K562 (cell line): ENCODE measurements at regions not wholly inside any gene's neighbourhood (a gene's known extent, or its start where the extent isn't known, plus 50 kb on each side); places are given as distances from the start of the nearest gene placed in this dataset.

Experiments used
- ATAC-seq: fragments of 200-7000 bp; cut with Tn5 transposase; 3 replicates; pipeline ENCODE4 v1.9.1; 2020; ENCODE audit warnings: moderate library complexity
- BruUV-seq: library from RNA; stranded (reverse); fragments of 400-500 nt; replicated peaks from 2 replicates; lab custom pipeline; 2021; lab: Mats Ljungman, UMichigan
- CTCF ChIA-PET: fragments of 300-600 bp; formaldehyde crosslinking; extraction: SDS; loops from one replicate; lab custom pipeline; 2021; ENCODE audit warnings: low intra/inter-chr PET ratio; lab: Yijun Ruan, JAX
- POLR2A ChIA-PET: fragments of 300-600, 350-650 bp; sonication (Branson Sonifier 250); formaldehyde crosslinking; extraction: SDS; loops from one replicate; lab custom pipeline; 2021; ENCODE audit warnings: antibody characterized with exemption, inconsistent platforms; lab: Yijun Ruan, JAX
- DNase-seq, 4 experiments: peaks; one replicate each; pipeline versions ENCODE4 v3.0.0 to v3.0.0-alpha.2; 2011 to 2018; ENCODE audit warnings: low spot score in 3 of 4, mixed read lengths in 3 of 4; ENCODE audit errors: extremely low read depth in 1 of 4
- FAIRE-seq: peaks from 2 replicates; lab custom pipeline; 2011; peaks lifted over from hg19 to GRCh38; lab: Jason Lieb, UNC
- H2AFZ ChIP-seq: 2 replicates; pipeline ENCODE4 v1.6.0; 2011; ENCODE audit warnings: low read depth, low read length, control low read depth, inconsistent platforms
- H3K27ac ChIP-seq: fragments of 200-600 bp; 3 replicates; pipeline ENCODE4 v1.8.0; 2011; ENCODE audit warnings: low read depth, mild to moderate bottlenecking, control low read depth, inconsistent platforms, low read length, moderate library complexity, mixed read lengths; ENCODE audit errors: extremely low read depth
- H3K27me3 ChIP-seq, 2 experiments: fragments of 300-600 bp in 1 of 2; 2 replicates in 1 of 2; 3 replicates in 1 of 2; pipeline versions ENCODE4 v1.6.0 to v1.8.0; 2011; ENCODE audit warnings: inconsistent platforms in 2 of 2, low read length in 2 of 2, mild to moderate bottlenecking in 1 of 2, mixed read lengths in 1 of 2, moderate library complexity in 1 of 2; ENCODE audit not compliant: control insufficient read depth in 2 of 2, insufficient read depth in 2 of 2
- H3K36me3 ChIP-seq: fragments of 300-600 bp; 3 replicates; pipeline ENCODE4 v1.8.0; 2011; ENCODE audit warnings: mild to moderate bottlenecking, low read length, inconsistent platforms; ENCODE audit not compliant: control insufficient read depth, insufficient read depth
- H3K4me1 ChIP-seq, 2 experiments: fragments of 200-600 bp in 1 of 2; replicated peaks in 1 of 2; 2 replicates in 1 of 2; 3 replicates in 1 of 2; pipeline versions ENCODE4 v1.5.1 to v1.8.0; 2011; ENCODE audit warnings: inconsistent platforms in 2 of 2, low read length in 2 of 2, mild to moderate bottlenecking in 1 of 2, mixed read lengths in 1 of 2, moderate library complexity in 1 of 2; ENCODE audit not compliant: control insufficient read depth in 2 of 2, insufficient read depth in 2 of 2
- H3K4me2 ChIP-seq: 2 replicates; pipeline ENCODE4 v1.6.1; 2011; ENCODE audit warnings: low read length, control low read depth, inconsistent platforms, mixed read lengths; ENCODE audit not compliant: insufficient read depth
- H3K4me3 ChIP-seq: fragments of 200-600 bp; sonication (generic), shearing (Covaris generic); 2 replicates; pipeline ENCODE4 v1.5.1; 2016; ENCODE audit warnings: control low read depth, inconsistent platforms
- H3K79me2 ChIP-seq: fragments of 200-600 bp; 3 replicates; pipeline ENCODE4 v1.8.0; 2011; ENCODE audit warnings: low read length, inconsistent platforms; ENCODE audit not compliant: control insufficient read depth, insufficient read depth
- H3K9ac ChIP-seq, 2 experiments: 2 replicates each; pipeline versions ENCODE4 v1.6.0 to v1.6.1; 2011; ENCODE audit warnings: low read depth in 2 of 2, low read length in 2 of 2, control low read depth in 1 of 2, inconsistent platforms in 1 of 2, mild to moderate bottlenecking in 1 of 2, mixed read lengths in 1 of 2; ENCODE audit not compliant: insufficient read depth in 1 of 2
- H3K9me1 ChIP-seq: one replicate; pipeline ENCODE4 v1.6.0; 2011; ENCODE audit warnings: inconsistent platforms, mild to moderate bottlenecking, low read length, moderate library complexity; ENCODE audit not compliant: control insufficient read depth, insufficient read depth
- H3K9me3 ChIP-seq: replicated peaks from 2 replicates; pipeline ENCODE4 v1.5.1; 2011; ENCODE audit warnings: low read depth, low read length, inconsistent platforms; ENCODE audit not compliant: control insufficient read depth, insufficient read depth
- H4K20me1 ChIP-seq: replicated peaks from 2 replicates; pipeline ENCODE4 v1.6.1; 2011; ENCODE audit warnings: low read length, inconsistent platforms, mixed read lengths; ENCODE audit not compliant: control insufficient read depth, insufficient read depth
- CEBPG ChIP-seq, 3 experiments: fragments of 200-800 bp in 1 of 3; sonication (Bioruptor generic) in 1 of 3; sonication (generic) in 1 of 3; formaldehyde crosslinking in 1 of 3; IDR thresholded peaks in 2 of 3; conservative IDR thresholded peaks in 1 of 3; 2 replicates each; pipeline versions ENCODE4 v1.6.1 to v1.8.0; 2016 to 2022; ENCODE audit warnings: missing compliant biosample characterization in 2 of 3, missing genetic modification characterization in 2 of 3, mild to moderate bottlenecking in 1 of 3, missing genetic modification reagents in 1 of 3
- CTCF ChIP-seq, 3 experiments: IDR thresholded peaks in 2 of 3; conservative IDR thresholded peaks in 1 of 3; 2 replicates each; pipeline ENCODE4 v1.5.1; 2011 to 2012; ENCODE audit warnings: low read length in 3 of 3, mild to moderate bottlenecking in 3 of 3, control low read depth in 2 of 3, improper control_type of control experiment in 1 of 3, inconsistent platforms in 1 of 3, low read depth in 1 of 3, mixed read lengths in 1 of 3, moderate library complexity in 1 of 3; ENCODE audit not compliant: insufficient read depth in 2 of 3
- JUND ChIP-seq, 2 experiments: IDR thresholded peaks; 2 replicates in 1 of 2; 3 replicates in 1 of 2; pipeline ENCODE4 v1.6.1; 2011; ENCODE audit warnings: borderline replicate concordance in 2 of 2, low read depth in 2 of 2, low read length in 2 of 2, improper control_type of control experiment in 1 of 2, missing biosample characterization in 1 of 2, missing genetic modification characterization in 1 of 2, missing genetic modification reagents in 1 of 2
- OTX1 ChIP-seq: fragments of 450-650 bp; formaldehyde crosslinking; IDR thresholded peaks from 2 replicates; pipeline ENCODE4 v1.4.0; 2022; ENCODE audit warnings: mild to moderate bottlenecking
- POLR2G ChIP-seq: fragments of 200-400 bp; formaldehyde crosslinking; IDR thresholded peaks from 2 replicates; pipeline ENCODE4 v1.6.1; 2017; ENCODE audit warnings: low read depth, mild to moderate bottlenecking, antibody characterized with exemption, low read length, moderate library complexity
- STAT5A ChIP-seq: IDR thresholded peaks from 2 replicates; pipeline ENCODE4 v1.6.1; 2012; ENCODE audit warnings: low read length, inconsistent platforms, borderline replicate concordance
- TEAD2 ChIP-seq: fragments of 450-650 bp; IDR thresholded peaks from 2 replicates; pipeline ENCODE4 v1.6.1; 2016; ENCODE audit warnings: missing genetic modification characterization, control low read depth, missing compliant biosample characterization
- TRIM24 ChIP-seq, 2 experiments: fragments of 450-650 bp; IDR thresholded peaks; 2 replicates each; pipeline ENCODE4 v1.6.1; 2016
- ZNF217 ChIP-seq: sonication (generic); formaldehyde crosslinking; IDR thresholded peaks from 2 replicates; pipeline ENCODE4 v1.8.0; 2022; ENCODE audit warnings: mild to moderate bottlenecking, missing genetic modification reagents
- ZNF23 ChIP-seq: fragments of 250-450 bp; sonication (Bioruptor Pico); IDR thresholded peaks from 2 replicates; pipeline ENCODE4 v1.4.0; 2020; ENCODE audit warnings: mild to moderate bottlenecking
- ZNF232 ChIP-seq: sonication (generic); formaldehyde crosslinking; IDR thresholded peaks from 2 replicates; pipeline ENCODE4 v1.8.0; 2022; ENCODE audit warnings: mild to moderate bottlenecking, missing genetic modification reagents
- WGBS: fragments of 100-300 bp; shearing (Covaris generic); methylation state at CpG from one replicate; pipeline ENCODE4 v1.1.6; 2016; ENCODE audit warnings: low coverage, mixed read lengths; ENCODE audit not compliant: insufficient coverage; ENCODE audit errors: missing lambda C conversion rate; 5-methylcytosine and 5-hydroxymethylcytosine counted together
- in situ Hi-C: fragments of 300-500 bp; cut with MboI; formaldehyde crosslinking; loops from 4 replicates; pipeline ENCODE4 v1.15.0; 2018; ENCODE audit warnings: inconsistent platforms, mixed read lengths
- intact Hi-C: fragments of 100-400 bp; cut with micrococcal nuclease; formaldehyde crosslinking; loops from 2 replicates; pipeline ENCODE4 v1.14.2; 2022

- H3K36me3 ChIP-seq, result no peaks in the 10 kb centered on the region
- TF ChIP-seq CTCF (IDR thresholded peaks at IDR 0.05 in 2 of 3, conservative IDR thresholded peaks at IDR 0.05 in 1 of 3; ENCODE audit: insufficient read depth in 2 of 3, low read depth in 1 of 3, low read length in 3 of 3) (peak in 1 of 3 experiments; percentile 20; a peak in 1 of 6 replicates), ZNF217 (CRISPR knock-in tag) (no peak)
- no peaks in the 10 kb centered on the region for H3K79me2 ChIP-seq
- no peaks in the 10 kb centered on the region; a peak in 1 of 5 replicates for H3K4me1 ChIP-seq
- ChIA-PET POLR2A (no interaction called here), CTCF (no interaction called here)
- no peaks in the 10 kb centered on the region for H3K9me3 ChIP-seq
- H3K27ac ChIP-seq, result no peak overlapping the region
- H2AFZ ChIP-seq, result no peak overlapping the region
- BruUV-seq, result no TSS peak
- no peaks in the 10 kb centered on the region for H3K27me3 ChIP-seq
- in situ Hi-C loops (no loop called here), intact Hi-C loops (no loop called here)
- H3K9ac ChIP-seq, result no peak overlapping the region
- H3K4me2 ChIP-seq, result no peak overlapping the region
- H3K9me1 ChIP-seq, result no peaks in the 10 kb centered on the region
- WGBS, result 0% methylated on average over 1 of the region's 1 CpG
- ATAC-seq (no peak), FAIRE-seq (no peak), DNase-seq (no peak)
- no peak overlapping the region for H3K4me3 ChIP-seq
- H4K20me1 ChIP-seq, result no peaks in the 10 kb centered on the region
Measured at GRCh38 chr4:162943263-162943662, 223.4 kb downstream of the NAF1 start.

GRCh38 chr4:162938738-162939485, 227.8 kb downstream of the NAF1 start:
- BruUV-seq, result no TSS peak
- Histone ChIP-seq H3K79me2 (no peaks in the 10 kb centered on the region), H3K4me1 (no peaks in the 10 kb centered on the region; a peak in 1 of 5 replicates), H3K4me3 (no peak overlapping the region), H3K9me1 (no peaks in the 10 kb centered on the region), H3K27me3 (no peaks in the 10 kb centered on the region), H2AFZ (no peak overlapping the region), H3K9ac (no peak overlapping the region), H3K4me2 (no peak overlapping the region), H3K36me3 (no peaks in the 10 kb centered on the region), H3K27ac (no peak overlapping the region), H4K20me1 (no peaks in the 10 kb centered on the region), H3K9me3 (no peaks in the 10 kb centered on the region)
- peak; percentile 42; the same call in 1 of the 3 replicates for ATAC-seq
- WGBS, result 0% methylated on average over 1 of the region's 1 CpG
- POLR2A ChIA-PET, result no interaction called here
- intact Hi-C loops, result no loop called here
- DNase-seq, result no peak
- no peak for FAIRE-seq
- CTCF ChIA-PET, result no interaction called here
- in situ Hi-C loops, result no loop called here
- TF ChIP-seq TRIM24 (IDR thresholded peaks at IDR 0.05) (peak; percentile 85 to 91; a peak in 2 of 4 replicates), CEBPG (CRISPR knock-in tag; IDR thresholded peaks at IDR 0.05) (no peak), CEBPG (tag; conservative IDR thresholded peaks at IDR 0.05 in 1 of 2, IDR thresholded peaks at IDR 0.05 in 1 of 2) (peak; percentile 95 to 96), OTX1 (CRISPR knock-in tag) (no peak), ZNF232 (no peak), JUND (IDR thresholded peaks at IDR 0.05; ENCODE audit: borderline replicate concordance, low read depth, low read length) (peak; percentile 43; the same call in 1 of the 2 replicates), JUND (tag; IDR thresholded peaks at IDR 0.05; ENCODE audit: borderline replicate concordance, low read depth, low read length) (no peak), ZNF23 (CRISPR knock-in tag) (no peak), ZNF217 (CRISPR knock-in tag) (no peak), STAT5A (no peak), POLR2G (no peak), TEAD2 (no peak)
